ENCODE measurements at regions not wholly inside any gene's neighbourhood (a gene's known extent, or its start where the extent isn't known, plus 50 kb on each side); places are given as distances from the start of the nearest gene placed in this dataset.

DNA sequence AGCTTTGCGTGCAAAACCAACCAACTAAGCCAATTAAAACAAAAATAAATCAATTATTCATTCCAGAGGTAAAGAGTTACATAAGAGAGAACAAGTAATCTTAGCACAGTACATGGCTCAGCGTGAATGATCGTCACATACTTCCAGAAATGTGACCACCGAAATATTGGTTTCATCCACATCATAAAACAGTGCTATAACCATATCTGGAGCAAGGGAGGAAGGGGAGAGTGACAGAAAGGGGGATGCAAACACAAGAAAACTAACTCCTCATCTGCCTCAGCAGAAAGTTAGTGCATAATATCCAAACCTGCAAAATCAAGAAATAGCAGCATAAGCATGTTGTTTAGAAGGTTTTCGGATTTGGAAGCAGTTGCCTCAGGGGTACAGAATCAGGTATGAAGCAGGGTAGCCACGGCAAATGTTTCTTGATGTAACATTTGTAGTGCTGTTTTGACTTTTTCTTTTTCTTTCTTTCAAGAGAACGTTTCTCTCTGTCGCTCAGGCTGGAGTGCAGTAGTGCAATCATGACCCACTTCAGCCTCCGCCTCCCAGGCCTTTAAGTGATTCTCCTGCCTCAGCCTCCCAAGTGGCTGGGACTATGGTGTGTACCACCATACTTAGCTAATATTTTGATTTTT, 93.9 kb upstream of the EGLN3 start:
- no peaks in the 10 kb centered on the region for H3K9me3 Mint-ChIP-seq (ENCODE audit: low read depth)
- no peaks in the 10 kb centered on the region for H3K27me3 Mint-ChIP-seq
- no peak for TF ChIP-seq CTCF (IDR thresholded peaks at IDR 0.05; ENCODE audit: unreplicated experiment)
- no peak overlapping the region for H3K4me3 Mint-ChIP-seq (ENCODE audit: low read depth)
- H3K4me1 Mint-ChIP-seq (ENCODE audit: low read depth), result peaks cover 1% of the 10 kb centered on the region
- H3K36me3 Mint-ChIP-seq (ENCODE audit: insufficient read depth), result no peaks in the 10 kb centered on the region
- H3K27ac Mint-ChIP-seq, result no peak overlapping the region
- no peak for DNase-seq (ENCODE audit: low spot score, unreplicated experiment)

- no peaks in the 10 kb centered on the region for H3K36me3 Mint-ChIP-seq (ENCODE audit: insufficient read depth)
- DNase-seq (ENCODE audit: low spot score, unreplicated experiment), result no peak
- no peak overlapping the region for H3K4me3 Mint-ChIP-seq (ENCODE audit: low read depth)
- no peaks in the 10 kb centered on the region for H3K27me3 Mint-ChIP-seq
- TF ChIP-seq CTCF (IDR thresholded peaks at IDR 0.05; ENCODE audit: unreplicated experiment), result no peak
- no peaks in the 10 kb centered on the region for H3K9me3 Mint-ChIP-seq (ENCODE audit: low read depth)
- H3K27ac Mint-ChIP-seq, result no peak overlapping the region
- peaks cover 1% of the 10 kb centered on the region for H3K4me1 Mint-ChIP-seq (ENCODE audit: low read depth)
Measured at GRCh38 chr14:34044373-34044637, 93.4 kb upstream of the EGLN3 start.

DNA sequence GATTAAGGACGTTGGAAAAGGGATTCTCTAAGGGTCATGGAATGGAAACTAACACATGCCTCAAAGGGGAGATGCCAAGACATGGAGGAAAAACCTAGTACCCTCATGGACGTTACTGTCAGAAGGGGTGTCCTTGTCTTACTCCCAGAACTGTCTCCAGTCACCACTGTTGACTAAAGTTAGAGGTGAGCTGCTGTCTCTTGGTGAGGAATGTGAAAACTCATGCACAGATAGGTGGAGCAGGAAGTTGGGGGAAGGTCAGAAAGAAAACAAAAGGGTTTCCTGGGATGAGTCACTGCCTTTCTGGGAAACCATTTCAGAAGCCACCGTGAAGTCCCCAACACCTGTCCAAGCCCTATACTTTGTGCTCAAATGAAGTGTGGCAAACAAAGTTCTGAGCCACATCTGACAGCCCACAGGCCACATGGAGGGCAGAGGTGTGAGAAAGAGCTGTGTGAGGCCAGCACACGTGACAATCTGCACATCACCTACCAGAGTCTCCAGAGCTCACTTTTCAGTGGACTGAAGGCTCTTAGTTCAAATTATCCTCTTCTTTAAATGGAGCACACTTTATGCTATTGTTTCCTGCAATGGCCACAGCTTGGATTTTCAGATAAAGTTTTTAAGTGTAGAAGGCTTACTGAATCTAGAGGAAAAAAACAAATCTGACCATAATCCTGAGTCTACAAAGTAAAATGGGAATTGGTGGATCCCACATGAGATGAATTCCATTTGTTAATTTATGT, 92.9 kb upstream of the EGLN3 start:
- no peak for DNase-seq (ENCODE audit: low spot score, unreplicated experiment)
- Mint-ChIP-seq H3K27me3 (no peaks in the 10 kb centered on the region), H3K9me3 (ENCODE audit: low read depth) (no peaks in the 10 kb centered on the region), H3K4me3 (ENCODE audit: low read depth) (no peak overlapping the region), H3K27ac (no peak overlapping the region), H3K36me3 (ENCODE audit: insufficient read depth) (no peaks in the 10 kb centered on the region), H3K4me1 (ENCODE audit: low read depth) (peaks cover 1% of the 10 kb centered on the region)
- TF ChIP-seq CTCF (IDR thresholded peaks at IDR 0.05; ENCODE audit: unreplicated experiment), result no peak

DNA sequence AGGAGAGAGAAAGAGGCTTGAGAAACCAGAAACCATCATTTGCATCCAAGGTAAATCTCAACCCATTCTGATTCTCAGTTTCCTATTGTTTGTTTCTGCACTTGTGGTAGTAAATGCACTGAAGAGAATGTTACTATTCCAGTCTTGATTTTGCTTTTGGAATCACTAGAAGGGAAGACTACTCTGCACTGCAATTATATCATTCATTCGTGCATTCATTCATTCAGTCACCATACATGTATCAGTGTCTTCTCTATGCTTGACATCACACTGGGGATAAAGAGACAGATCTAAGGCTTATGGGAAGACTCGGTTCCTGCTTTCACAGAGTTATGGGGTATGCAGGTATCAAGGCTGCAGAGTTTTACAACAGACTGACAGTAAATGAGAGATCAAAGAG, 90.3 kb upstream of the EGLN3 start:
- no peak for DNase-seq (ENCODE audit: low spot score, unreplicated experiment)
- no peak for TF ChIP-seq CTCF (IDR thresholded peaks at IDR 0.05; ENCODE audit: unreplicated experiment)
- Mint-ChIP-seq H3K36me3 (ENCODE audit: insufficient read depth) (no peaks in the 10 kb centered on the region), H3K4me1 (ENCODE audit: low read depth) (no peaks in the 10 kb centered on the region), H3K27ac (no peak overlapping the region), H3K9me3 (ENCODE audit: low read depth) (no peaks in the 10 kb centered on the region), H3K4me3 (ENCODE audit: low read depth) (no peak overlapping the region), H3K27me3 (no peaks in the 10 kb centered on the region)

DNA sequence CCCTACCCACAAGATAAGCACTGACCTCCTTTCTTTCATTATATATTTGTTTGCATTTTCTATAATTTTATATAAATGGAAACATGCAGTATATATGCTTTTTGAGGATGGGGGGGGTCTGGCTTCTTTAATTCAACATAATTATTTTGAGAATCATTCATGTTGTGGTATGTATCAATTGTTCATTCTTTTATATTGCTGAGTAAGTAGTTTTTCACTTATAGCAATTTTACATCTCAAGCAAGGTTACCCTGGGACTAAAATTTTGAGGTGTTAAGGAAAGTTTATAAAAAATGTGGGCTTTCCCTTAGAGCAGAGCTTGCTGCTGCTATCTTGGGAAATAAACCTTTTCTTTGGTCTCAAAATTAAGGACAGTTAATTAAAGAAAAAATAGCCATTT, 89.9 kb upstream of the EGLN3 start:
- no peak overlapping the region for H3K4me3 Mint-ChIP-seq (ENCODE audit: low read depth)
- H3K9me3 Mint-ChIP-seq (ENCODE audit: low read depth), result no peaks in the 10 kb centered on the region
- H3K27me3 Mint-ChIP-seq, result no peaks in the 10 kb centered on the region
- no peak for DNase-seq (ENCODE audit: low spot score, unreplicated experiment)
- TF ChIP-seq CTCF (IDR thresholded peaks at IDR 0.05; ENCODE audit: unreplicated experiment), result no peak
- H3K36me3 Mint-ChIP-seq (ENCODE audit: insufficient read depth), result no peaks in the 10 kb centered on the region
- no peaks in the 10 kb centered on the region for H3K4me1 Mint-ChIP-seq (ENCODE audit: low read depth)
- H3K27ac Mint-ChIP-seq, result no peak overlapping the region
